HCT116 (cell line): ENCODE measurements at regions not wholly inside any gene's neighbourhood (a gene's known extent, or its start where the extent isn't known, plus 50 kb on each side); places are given as distances from the start of the nearest gene placed in this dataset.

ENCODE experiments used
- EZH2 ChIP-seq: fragments of 200-600 bp; sonication (generic); IDR thresholded peaks from 2 replicates; pipeline ENCODE4 v1.6.1; 2017; ENCODE audit warnings: antibody characterized with exemption, mixed run types
- EZH2phosphoT487 ChIP-seq: fragments of 200-600 bp; IDR thresholded peaks from 2 replicates; pipeline ENCODE4 v1.6.1; 2018; ENCODE audit warnings: antibody characterized with exemption, borderline replicate concordance
- POLR2A ChIP-seq: IDR thresholded peaks from 2 replicates; pipeline ENCODE4 v1.7.0; 2011; ENCODE audit warnings: borderline replicate concordance; ENCODE audit not compliant: insufficient read depth, insufficient read length; ENCODE audit errors: extremely low read depth
- POLR2AphosphoS5 ChIP-seq: IDR thresholded peaks from 2 replicates; pipeline ENCODE4 v1.6.1; 2011; ENCODE audit warnings: mild to moderate bottlenecking, low read depth, low read length, moderate library complexity
- RAD21 ChIP-seq: IDR thresholded peaks from 2 replicates; pipeline ENCODE4 v1.6.1; 2012; ENCODE audit warnings: low read depth, mild to moderate bottlenecking
- SIN3A ChIP-seq: IDR thresholded peaks from 2 replicates; pipeline ENCODE4 v1.6.1; 2012; ENCODE audit warnings: low read depth
- ZFX ChIP-seq: fragments of 450-650 bp; IDR thresholded peaks from 2 replicates; pipeline ENCODE4 v1.6.1; 2017
- ZNF274 ChIP-seq: fragments of 200-500 bp; sonication (Bioruptor generic); IDR thresholded peaks from 2 replicates; pipeline ENCODE4 v1.6.1; 2014; ENCODE audit warnings: mild to moderate bottlenecking, low read depth, low read length, inconsistent platforms
- TF ChIP-seq, protein P1 (sequence below), 3 experiments: fragments of 200-600 bp in 1 of 3; sonication (generic) in 1 of 3; IDR thresholded peaks in 2 of 3; conservative IDR thresholded peaks in 1 of 3; 2 replicates each; pipeline ENCODE4 v1.5.1; 2012 to 2017; ENCODE audit warnings: low read depth in 2 of 3, low read length in 2 of 3, antibody characterized with exemption in 1 of 3, borderline replicate concordance in 1 of 3, control low read depth in 1 of 3, mild to moderate bottlenecking in 1 of 3, mixed read lengths in 1 of 3, mixed run types in 1 of 3, moderate library complexity in 1 of 3; ENCODE audit not compliant: insufficient read depth in 1 of 3
- TF ChIP-seq, protein P2 (sequence below): IDR thresholded peaks from 2 replicates; pipeline ENCODE4 v1.6.1; 2012
- TF ChIP-seq, protein P3 (sequence below): IDR thresholded peaks from 2 replicates; pipeline ENCODE4 v1.6.1; 2012
- TF ChIP-seq, protein P4 (sequence below): IDR thresholded peaks from 2 replicates; pipeline ENCODE4 v1.6.1; 2011; ENCODE audit warnings: mild to moderate bottlenecking, low read length, moderate library complexity; ENCODE audit not compliant: insufficient replicate concordance; ENCODE audit errors: extremely low read depth

DNA sequence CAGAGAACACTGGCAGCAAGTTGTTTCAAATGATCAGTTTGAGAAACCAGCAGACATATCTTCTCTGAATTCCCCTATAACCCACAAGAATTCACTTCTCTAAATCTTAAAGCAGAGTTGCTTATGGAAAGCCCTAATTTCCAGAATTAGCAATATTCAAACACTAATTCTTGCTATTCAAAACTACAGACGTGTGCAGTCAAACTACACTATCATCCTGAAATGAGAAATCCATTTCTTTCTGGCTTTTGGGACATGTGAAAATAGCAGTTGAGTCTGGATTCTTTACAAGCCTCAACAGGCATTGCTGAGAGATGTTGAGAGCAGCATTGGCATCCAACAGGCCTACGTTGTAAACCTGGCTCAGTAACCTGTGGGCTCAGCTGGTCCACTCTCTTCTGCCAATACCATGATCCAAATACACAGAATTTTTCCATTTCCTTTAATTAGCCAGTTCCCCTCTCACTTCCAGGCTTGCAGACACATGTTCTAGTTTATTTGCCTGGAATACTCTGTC lies 74.6 kb upstream of the TMTC1 start:
- TF ChIP-seq EZH2 (no peak), POLR2A (no peak), EZH2phosphoT487 (no peak), POLR2AphosphoS5 (no peak), SIN3A (no peak), RAD21 (no peak), ZNF274 (no peak), ZFX (no peak)
- TF ChIP-seq, protein P1, sequence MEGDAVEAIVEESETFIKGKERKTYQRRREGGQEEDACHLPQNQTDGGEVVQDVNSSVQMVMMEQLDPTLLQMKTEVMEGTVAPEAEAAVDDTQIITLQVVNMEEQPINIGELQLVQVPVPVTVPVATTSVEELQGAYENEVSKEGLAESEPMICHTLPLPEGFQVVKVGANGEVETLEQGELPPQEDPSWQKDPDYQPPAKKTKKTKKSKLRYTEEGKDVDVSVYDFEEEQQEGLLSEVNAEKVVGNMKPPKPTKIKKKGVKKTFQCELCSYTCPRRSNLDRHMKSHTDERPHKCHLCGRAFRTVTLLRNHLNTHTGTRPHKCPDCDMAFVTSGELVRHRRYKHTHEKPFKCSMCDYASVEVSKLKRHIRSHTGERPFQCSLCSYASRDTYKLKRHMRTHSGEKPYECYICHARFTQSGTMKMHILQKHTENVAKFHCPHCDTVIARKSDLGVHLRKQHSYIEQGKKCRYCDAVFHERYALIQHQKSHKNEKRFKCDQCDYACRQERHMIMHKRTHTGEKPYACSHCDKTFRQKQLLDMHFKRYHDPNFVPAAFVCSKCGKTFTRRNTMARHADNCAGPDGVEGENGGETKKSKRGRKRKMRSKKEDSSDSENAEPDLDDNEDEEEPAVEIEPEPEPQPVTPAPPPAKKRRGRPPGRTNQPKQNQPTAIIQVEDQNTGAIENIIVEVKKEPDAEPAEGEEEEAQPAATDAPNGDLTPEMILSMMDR (IDR thresholded peaks at IDR 0.05 in 2 of 3, conservative IDR thresholded peaks at IDR 0.05 in 1 of 3; ENCODE audit: borderline replicate concordance in 1 of 3, insufficient read depth in 1 of 3, low read depth in 2 of 3, low read length in 2 of 3), result no peak
- TF ChIP-seq, protein P2, sequence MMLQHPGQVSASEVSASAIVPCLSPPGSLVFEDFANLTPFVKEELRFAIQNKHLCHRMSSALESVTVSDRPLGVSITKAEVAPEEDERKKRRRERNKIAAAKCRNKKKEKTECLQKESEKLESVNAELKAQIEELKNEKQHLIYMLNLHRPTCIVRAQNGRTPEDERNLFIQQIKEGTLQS, result no peak
- TF ChIP-seq, protein P3, sequence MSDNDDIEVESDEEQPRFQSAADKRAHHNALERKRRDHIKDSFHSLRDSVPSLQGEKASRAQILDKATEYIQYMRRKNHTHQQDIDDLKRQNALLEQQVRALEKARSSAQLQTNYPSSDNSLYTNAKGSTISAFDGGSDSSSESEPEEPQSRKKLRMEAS, result no peak
- TF ChIP-seq, protein P4, sequence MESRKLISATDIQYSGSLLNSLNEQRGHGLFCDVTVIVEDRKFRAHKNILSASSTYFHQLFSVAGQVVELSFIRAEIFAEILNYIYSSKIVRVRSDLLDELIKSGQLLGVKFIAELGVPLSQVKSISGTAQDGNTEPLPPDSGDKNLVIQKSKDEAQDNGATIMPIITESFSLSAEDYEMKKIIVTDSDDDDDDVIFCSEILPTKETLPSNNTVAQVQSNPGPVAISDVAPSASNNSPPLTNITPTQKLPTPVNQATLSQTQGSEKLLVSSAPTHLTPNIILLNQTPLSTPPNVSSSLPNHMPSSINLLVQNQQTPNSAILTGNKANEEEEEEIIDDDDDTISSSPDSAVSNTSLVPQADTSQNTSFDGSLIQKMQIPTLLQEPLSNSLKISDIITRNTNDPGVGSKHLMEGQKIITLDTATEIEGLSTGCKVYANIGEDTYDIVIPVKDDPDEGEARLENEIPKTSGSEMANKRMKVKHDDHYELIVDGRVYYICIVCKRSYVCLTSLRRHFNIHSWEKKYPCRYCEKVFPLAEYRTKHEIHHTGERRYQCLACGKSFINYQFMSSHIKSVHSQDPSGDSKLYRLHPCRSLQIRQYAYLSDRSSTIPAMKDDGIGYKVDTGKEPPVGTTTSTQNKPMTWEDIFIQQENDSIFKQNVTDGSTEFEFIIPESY, result no peak
